H1 (cell line): ENCODE measurements at regions not wholly inside any gene's neighbourhood (a gene's known extent, or its start where the extent isn't known, plus 50 kb on each side); places are given as distances from the start of the nearest gene placed in this dataset.

Experiments used
- CTBP2 ChIP-seq: IDR thresholded peaks from 2 replicates; pipeline ENCODE4 v1.7.0; 2011; ENCODE audit warnings: borderline replicate concordance, mild to moderate bottlenecking, moderate library complexity, mixed read lengths, low read length; ENCODE audit not compliant: insufficient read depth, insufficient read length
- HDAC2 ChIP-seq, 2 experiments: fragments of 300-600 bp in 1 of 2; sonication (generic) in 1 of 2; IDR thresholded peaks; 2 replicates each; pipeline ENCODE4 v1.6.1; 2011 to 2012; ENCODE audit warnings: low read depth in 2 of 2, low read length in 2 of 2, mild to moderate bottlenecking in 2 of 2, moderate library complexity in 2 of 2, borderline replicate concordance in 1 of 2, inconsistent platforms in 1 of 2
- SIN3A ChIP-seq, 2 experiments: IDR thresholded peaks in 1 of 2; conservative IDR thresholded peaks in 1 of 2; 2 replicates each; pipeline ENCODE4 v1.6.1; 2011 to 2012; ENCODE audit warnings: low read length in 2 of 2, improper control_type of control experiment in 1 of 2, low read depth in 1 of 2, mild to moderate bottlenecking in 1 of 2
- USF2 ChIP-seq: IDR thresholded peaks from 2 replicates; pipeline ENCODE4 v1.6.1; 2011; ENCODE audit warnings: low read length, improper control_type of control experiment

GRCh38 chr1:4341421-4341820, 313.0 kb upstream of the AJAP1 start (continued):
- TF ChIP-seq CTBP2 (no peak), USF2 (no peak), SIN3A (conservative IDR thresholded peaks at IDR 0.05 in 1 of 2, IDR thresholded peaks at IDR 0.05 in 1 of 2; ENCODE audit: low read depth in 1 of 2, low read length in 2 of 2) (no peak), HDAC2 (IDR thresholded peaks at IDR 0.05; ENCODE audit: borderline replicate concordance in 1 of 2, low read depth in 2 of 2, low read length in 2 of 2) (no peak)
